ENCODE measurements at regions not wholly inside any gene's neighbourhood (a gene's known extent, or its start where the extent isn't known, plus 50 kb on each side); places are given as distances from the start of the nearest gene placed in this dataset.

DNA sequence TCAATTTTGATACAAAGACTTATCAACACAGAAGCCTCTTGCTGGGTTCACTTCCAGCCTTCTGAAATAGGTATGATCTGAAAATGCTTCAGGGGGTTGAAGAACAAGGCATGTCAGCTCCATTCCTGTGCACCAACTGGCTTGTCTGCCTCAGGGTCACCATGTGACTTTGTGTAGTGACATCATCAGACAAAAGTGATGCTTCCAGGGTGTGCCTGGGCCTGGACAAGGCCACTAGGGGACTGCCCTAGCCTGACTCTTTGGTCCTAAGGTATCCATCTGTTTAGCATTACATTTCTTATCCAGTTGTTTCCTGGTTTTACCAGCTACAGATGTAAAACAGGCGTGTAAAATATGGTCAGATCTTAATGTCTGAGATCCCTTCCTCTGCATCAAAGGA is 155.6 kb downstream of the CAND1 start:
- no peaks in the 10 kb centered on the region for H3K27me3 ChIP-seq
- no peak overlapping the region for H3K27ac ChIP-seq
- no peak for DNase-seq (ENCODE audit: low spot score in 2 of 2)
- no peaks in the 10 kb centered on the region for H3K36me3 ChIP-seq
- no peaks in the 10 kb centered on the region for H3K9me3 ChIP-seq
- TF ChIP-seq CTCF (IDR thresholded peaks at IDR 0.05) (no peak), POLR2A (IDR thresholded peaks at IDR 0.05) (no peak)
- 95 to 100% methylated on average over 1 of the region's 1 CpG for WGBS, 2 donors
- peaks cover 0 to 8% (median 0%) of the 10 kb centered on the region in 4 donors for H3K4me1 ChIP-seq
- no peak overlapping the region for H3K4me3 ChIP-seq

GRCh38 chr12:67425394-67425793 is 156.2 kb downstream of the CAND1 start:
- no peaks in the 10 kb centered on the region for H3K9me3 ChIP-seq
- H3K4me1 ChIP-seq = peaks cover 0 to 14% (median 0%) of the 10 kb centered on the region in 4 donors
- WGBS, 2 donors = 88 to 95% methylated on average over 1 of the region's 1 CpG
- H3K4me3 ChIP-seq = no peak overlapping the region
- H3K27ac ChIP-seq = no peak overlapping the region
- no peaks in the 10 kb centered on the region for H3K27me3 ChIP-seq
- TF ChIP-seq CTCF (IDR thresholded peaks at IDR 0.05) (no peak), POLR2A (IDR thresholded peaks at IDR 0.05) (no peak), EP300 (IDR thresholded peaks at IDR 0.05) (no peak)
- no peaks in the 10 kb centered on the region for H3K36me3 ChIP-seq
- DNase-seq (ENCODE audit: low spot score in 2 of 2) = no peak

DNA sequence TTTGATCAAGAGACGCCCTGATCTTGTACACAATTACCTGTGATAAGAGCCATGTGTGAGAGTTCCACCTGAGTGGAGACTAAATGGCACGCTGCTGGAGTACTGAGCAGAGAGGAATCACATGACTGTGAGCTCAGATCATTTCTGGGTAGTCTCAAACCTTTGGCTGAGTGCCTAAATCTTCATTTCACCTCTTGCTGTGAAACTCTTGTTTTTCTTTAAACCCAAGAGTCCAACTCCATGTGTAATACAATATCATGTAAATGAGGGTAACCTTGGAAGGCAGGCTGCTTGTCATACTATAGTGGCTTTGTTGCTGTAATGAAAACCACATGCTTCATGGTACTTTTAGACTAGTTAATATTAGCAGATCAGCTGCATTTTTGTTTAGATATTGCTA is 156.9 kb downstream of the CAND1 start:
- H3K27ac ChIP-seq = no peak overlapping the region
- H3K36me3 ChIP-seq = no peaks in the 10 kb centered on the region
- H3K9me3 ChIP-seq = no peaks in the 10 kb centered on the region
- H3K4me3 ChIP-seq = no peak overlapping the region
- TF ChIP-seq EP300 (IDR thresholded peaks at IDR 0.05) (no peak), POLR2A (IDR thresholded peaks at IDR 0.05) (no peak), CTCF (IDR thresholded peaks at IDR 0.05) (no peak)
- no peak for DNase-seq (ENCODE audit: low spot score in 2 of 2)
- WGBS, 2 donors = 72 to 81% methylated on average over 2 of the region's 2 CpGs
- peaks cover 0 to 21% (median 3%) of the 10 kb centered on the region in 4 donors for H3K4me1 ChIP-seq
- H3K27me3 ChIP-seq = no peaks in the 10 kb centered on the region

DNA sequence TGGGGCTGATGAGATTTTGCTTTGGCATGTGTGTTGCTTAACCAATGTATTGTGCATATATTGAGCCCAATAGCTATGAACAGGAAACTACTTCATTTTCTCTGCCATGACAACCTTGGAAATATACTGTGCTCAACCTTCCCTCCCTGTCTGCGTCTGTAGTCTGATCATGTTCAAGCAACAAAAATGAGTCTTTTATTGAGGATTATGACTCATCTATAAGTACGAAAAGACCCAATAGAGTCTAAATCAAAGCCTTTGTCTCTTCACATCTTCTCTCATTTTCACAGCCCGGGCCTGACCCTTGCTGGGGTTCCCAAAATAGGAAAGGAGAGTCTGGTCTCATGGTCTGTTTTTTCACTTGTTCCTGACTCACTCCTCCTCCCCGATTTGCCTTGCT is 158.2 kb downstream of the CAND1 start:
- Histone ChIP-seq H3K4me1 (peaks cover 0 to 26% (median 7%) of the 10 kb centered on the region in 4 donors), H3K4me3 (no peak overlapping the region), H3K27ac (no peak overlapping the region), H3K9me3 (no peaks in the 10 kb centered on the region), H3K36me3 (no peaks in the 10 kb centered on the region), H3K27me3 (no peaks in the 10 kb centered on the region)
- no peak for DNase-seq (ENCODE audit: low spot score in 2 of 2)
- TF ChIP-seq POLR2A (IDR thresholded peaks at IDR 0.05) (no peak), EP300 (IDR thresholded peaks at IDR 0.05) (no peak), CTCF (IDR thresholded peaks at IDR 0.05) (no peak)
- 55 to 65% methylated on average over 4 of the region's 4 CpGs for WGBS, 2 donors

GRCh38 chr12:67428431-67428830 is 159.3 kb downstream of the CAND1 start:
- WGBS, 2 donors = 68 to 73% methylated on average over 2 of the region's 2 CpGs
- H3K27ac ChIP-seq = no peak overlapping the region
- H3K4me1 ChIP-seq = peaks cover 0 to 26% (median 7%) of the 10 kb centered on the region in 4 donors
- H3K27me3 ChIP-seq = no peaks in the 10 kb centered on the region
- H3K9me3 ChIP-seq = no peaks in the 10 kb centered on the region
- TF ChIP-seq CTCF (IDR thresholded peaks at IDR 0.05) (no peak), POLR2A (IDR thresholded peaks at IDR 0.05) (no peak)
- DNase-seq (ENCODE audit: low spot score in 2 of 2) = no peak
- no peak overlapping the region for H3K4me3 ChIP-seq
- H3K36me3 ChIP-seq = no peaks in the 10 kb centered on the region

Data from tibial nerve (tissue), 4 donors.